Esophagus squamous epithelium (tissue), 5 donors: ENCODE measurements at regions not wholly inside any gene's neighbourhood (a gene's known extent, or its start where the extent isn't known, plus 50 kb on each side); places are given as distances from the start of the nearest gene placed in this dataset.

ENCODE experiments used
- DNase-seq: peaks from one replicate; lab custom pipeline; 2025; lab: John Stamatoyannopoulos, UW
- H3K27ac ChIP-seq, 4 donors: fragments of 200-600 bp; sonication (generic); one replicate each; pipeline ENCODE4 v1.5.1; 2016 to 2019; ENCODE audit warnings: mild to moderate bottlenecking in 1 of 4
- H3K27me3 ChIP-seq, 4 donors: fragments of 200-600 bp; sonication (generic); 1 replicate in 3 of 4; 2 replicates in 1 of 4; pipeline versions ENCODE4 v1.5.1 to v1.6.0; 2017 to 2021; ENCODE audit warnings: antibody characterized with exemption in 1 of 4
- H3K36me3 ChIP-seq, 3 donors: fragments of 200-600 bp; sonication (generic); one replicate each; pipeline ENCODE4 v1.5.1; 2016 to 2019
- H3K4me1 ChIP-seq, 3 donors: fragments of 200-600 bp; sonication (generic); one replicate each; pipeline ENCODE4 v1.5.1; 2017 to 2019
- H3K4me3 ChIP-seq, 4 donors: fragments of 200-600 bp; sonication (generic); 1 replicate in 3 of 4; 2 replicates in 1 of 4; pipeline ENCODE4 v1.5.1; 2016 to 2019; ENCODE audit warnings: mild to moderate bottlenecking in 2 of 4, moderate library complexity in 1 of 4
- H3K9me3 ChIP-seq, 3 donors: fragments of 200-600 bp; sonication (generic); one replicate each; pipeline ENCODE4 v1.5.1; 2016 to 2019
- POLR2A ChIP-seq, 4 donors: fragments of 450-650 bp; IDR thresholded peaks; one replicate each; pipeline ENCODE4 v1.6.1; 2017; ENCODE audit warnings: antibody characterized with exemption in 4 of 4, mild to moderate bottlenecking in 4 of 4, moderate library complexity in 3 of 4
- WGBS, 2 donors: methylation state at CpG; one replicate each; pipeline ENCODE4 v1.1.5; 2018; 5-methylcytosine and 5-hydroxymethylcytosine counted together
- intact Hi-C: fragments of 100-400 bp; cut with DNase I; formaldehyde crosslinking; loops from one replicate; pipeline ENCODE4 v1.15.0; 2022
- TF ChIP-seq, protein P1 (sequence below), 6 experiments: fragments of 450-650 bp in 4 of 6; fragments of 200-600 bp in 2 of 6; sonication (generic) in 2 of 6; IDR thresholded peaks; one replicate each; pipeline ENCODE4 v1.5.1; 2016 to 2019; ENCODE audit warnings: antibody characterized with exemption in 6 of 6, mild to moderate bottlenecking in 4 of 6, moderate library complexity in 4 of 6
- donor health status: DM: yes; HTN: yes; CAD: no.

DNA sequence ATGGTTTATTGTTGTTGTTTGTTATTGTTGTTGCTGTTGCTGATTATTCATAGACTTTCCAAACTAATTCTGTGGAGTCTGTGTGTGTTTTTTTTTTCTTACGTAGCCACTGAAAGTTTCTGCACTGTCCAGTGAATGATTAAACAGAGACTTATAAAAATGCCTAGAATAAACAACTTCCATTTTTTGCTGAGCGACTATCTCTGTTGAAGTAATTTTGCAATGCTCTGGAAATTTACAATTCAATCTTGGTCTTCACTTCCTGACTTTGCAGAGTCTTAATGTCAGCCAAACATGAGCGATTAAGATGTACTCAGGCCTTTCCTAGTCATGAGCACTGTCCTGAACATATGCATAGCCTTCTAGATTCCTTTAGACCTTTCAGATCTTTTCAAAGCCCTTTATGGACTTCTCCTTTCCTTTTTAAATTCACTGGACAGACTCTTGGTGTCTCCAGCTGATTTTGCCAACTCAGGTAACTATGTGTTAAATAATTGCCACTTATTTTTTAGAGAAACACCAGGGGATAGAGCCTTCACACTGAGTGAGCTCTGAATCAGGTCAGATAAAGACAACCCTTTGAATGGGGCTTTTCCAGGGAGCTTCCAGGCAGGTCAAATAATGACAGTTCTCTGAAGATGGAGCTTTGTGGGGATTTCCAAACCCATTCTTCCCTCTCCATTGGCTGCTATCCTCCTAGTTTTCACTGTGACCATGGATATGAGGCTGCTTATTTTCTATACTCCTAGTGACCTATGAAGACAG is 622.8 kb upstream of the EPHA7 start:
- TF ChIP-seq, protein P1, sequence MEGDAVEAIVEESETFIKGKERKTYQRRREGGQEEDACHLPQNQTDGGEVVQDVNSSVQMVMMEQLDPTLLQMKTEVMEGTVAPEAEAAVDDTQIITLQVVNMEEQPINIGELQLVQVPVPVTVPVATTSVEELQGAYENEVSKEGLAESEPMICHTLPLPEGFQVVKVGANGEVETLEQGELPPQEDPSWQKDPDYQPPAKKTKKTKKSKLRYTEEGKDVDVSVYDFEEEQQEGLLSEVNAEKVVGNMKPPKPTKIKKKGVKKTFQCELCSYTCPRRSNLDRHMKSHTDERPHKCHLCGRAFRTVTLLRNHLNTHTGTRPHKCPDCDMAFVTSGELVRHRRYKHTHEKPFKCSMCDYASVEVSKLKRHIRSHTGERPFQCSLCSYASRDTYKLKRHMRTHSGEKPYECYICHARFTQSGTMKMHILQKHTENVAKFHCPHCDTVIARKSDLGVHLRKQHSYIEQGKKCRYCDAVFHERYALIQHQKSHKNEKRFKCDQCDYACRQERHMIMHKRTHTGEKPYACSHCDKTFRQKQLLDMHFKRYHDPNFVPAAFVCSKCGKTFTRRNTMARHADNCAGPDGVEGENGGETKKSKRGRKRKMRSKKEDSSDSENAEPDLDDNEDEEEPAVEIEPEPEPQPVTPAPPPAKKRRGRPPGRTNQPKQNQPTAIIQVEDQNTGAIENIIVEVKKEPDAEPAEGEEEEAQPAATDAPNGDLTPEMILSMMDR (IDR thresholded peaks at IDR 0.05): no peak
- no peak for TF ChIP-seq POLR2A (IDR thresholded peaks at IDR 0.05)
- intact Hi-C loops: no loop called here
- Histone ChIP-seq H3K4me3 (no peak overlapping the region), H3K4me1 (no peaks in the 10 kb centered on the region), H3K9me3 (no peaks in the 10 kb centered on the region), H3K27me3 (no peaks in the 10 kb centered on the region), H3K36me3 (no peaks in the 10 kb centered on the region), H3K27ac (no peak overlapping the region)
- no peak for DNase-seq
- WGBS, 2 donors: 73 to 74% methylated on average over 3 of the region's 3 CpGs

DNA sequence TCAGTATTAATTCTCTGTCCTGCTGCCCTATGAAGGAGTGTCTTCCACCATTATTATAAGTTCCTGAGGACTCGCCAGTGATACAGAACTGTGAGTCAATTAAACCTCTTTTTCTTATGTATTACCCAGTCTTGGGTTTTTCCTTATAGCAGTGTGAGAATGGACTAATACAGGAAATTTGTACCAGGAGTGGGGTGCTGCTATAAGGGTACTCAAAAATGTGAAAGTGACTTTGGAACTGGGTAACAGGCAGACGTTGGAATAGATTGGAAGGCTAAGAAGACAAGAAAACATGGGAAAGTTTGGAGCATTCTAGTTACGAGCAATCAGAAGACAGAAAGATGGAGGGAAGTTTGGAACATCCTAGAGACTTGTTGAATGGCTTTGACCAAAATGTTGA is 616.7 kb upstream of the EPHA7 start:
- intact Hi-C loops: no loop called here
- no peak for DNase-seq
- peaks cover 0 to 6% (median 0%) of the 10 kb centered on the region in 3 donors for H3K9me3 ChIP-seq
- WGBS, 2 donors: 74 to 77% methylated on average over 3 of the region's 3 CpGs
- H3K27ac ChIP-seq: no peak overlapping the region
- no peaks in the 10 kb centered on the region for H3K27me3 ChIP-seq
- TF ChIP-seq, protein P1 (IDR thresholded peaks at IDR 0.05): no peak
- TF ChIP-seq POLR2A (IDR thresholded peaks at IDR 0.05): no peak
- H3K4me3 ChIP-seq: no peak overlapping the region
- no peaks in the 10 kb centered on the region for H3K4me1 ChIP-seq
- no peaks in the 10 kb centered on the region for H3K36me3 ChIP-seq

DNA sequence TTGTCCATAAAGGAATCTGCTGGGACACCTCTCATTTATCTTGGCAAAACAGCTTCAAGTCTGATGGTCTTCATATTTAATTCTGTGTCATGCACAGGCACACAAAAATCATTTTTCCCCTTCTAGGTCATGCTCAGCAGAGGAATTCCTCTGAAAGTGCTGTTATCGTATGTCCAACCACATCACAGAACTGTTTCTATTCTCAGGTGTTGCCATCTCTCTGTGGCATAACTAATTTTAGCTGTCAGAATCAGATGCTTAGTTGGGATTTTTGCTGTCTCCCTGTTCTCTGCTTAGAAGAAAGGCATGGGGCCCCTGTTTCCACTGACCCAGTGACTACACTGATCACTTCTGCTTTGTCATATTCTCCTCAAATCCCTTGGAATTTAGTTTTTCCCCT is 608.0 kb upstream of the EPHA7 start:
- H3K9me3 ChIP-seq: peaks cover 0 to 7% (median 7%) of the 10 kb centered on the region in 3 donors
- WGBS, 2 donors: 73 to 74% methylated on average over 1 of the region's 1 CpG
- no peak for DNase-seq
- H3K36me3 ChIP-seq: no peaks in the 10 kb centered on the region
- TF ChIP-seq POLR2A (IDR thresholded peaks at IDR 0.05): no peak
- TF ChIP-seq, protein P1 (IDR thresholded peaks at IDR 0.05): no peak
- intact Hi-C loops: no loop called here
- H3K27me3 ChIP-seq: no peaks in the 10 kb centered on the region
- H3K4me1 ChIP-seq: no peaks in the 10 kb centered on the region
- no peak overlapping the region for H3K4me3 ChIP-seq
- H3K27ac ChIP-seq: no peak overlapping the region

DNA sequence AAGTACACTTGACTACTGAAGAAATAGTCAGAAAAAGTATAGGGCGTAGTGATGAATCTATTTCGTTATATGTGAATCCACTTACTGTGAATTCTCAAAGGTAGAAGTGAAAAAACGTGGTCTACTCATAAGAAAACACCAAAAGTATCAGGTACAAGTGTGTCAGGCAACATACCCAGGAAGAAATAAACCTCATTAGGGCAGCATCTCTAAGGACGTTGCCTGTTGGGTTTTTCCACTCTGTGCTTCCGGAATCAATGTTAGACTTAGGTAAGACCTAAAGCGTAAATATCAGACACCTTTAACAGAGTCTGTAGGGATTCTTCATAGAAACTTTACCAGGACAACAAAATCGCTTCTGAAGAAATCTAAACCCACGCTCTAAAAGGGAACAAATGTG is 607.2 kb upstream of the EPHA7 start:
- intact Hi-C loops: no loop called here
- Histone ChIP-seq H3K27me3 (no peaks in the 10 kb centered on the region), H3K4me1 (no peaks in the 10 kb centered on the region), H3K9me3 (peaks cover 0 to 7% (median 7%) of the 10 kb centered on the region in 3 donors), H3K4me3 (no peak overlapping the region), H3K27ac (no peak overlapping the region), H3K36me3 (no peaks in the 10 kb centered on the region)
- 70 to 71% methylated on average over 8 of the region's 8 CpGs for WGBS, 2 donors
- no peak for DNase-seq
- TF ChIP-seq, protein P1 (IDR thresholded peaks at IDR 0.05): no peak
- TF ChIP-seq POLR2A (IDR thresholded peaks at IDR 0.05): no peak

DNA sequence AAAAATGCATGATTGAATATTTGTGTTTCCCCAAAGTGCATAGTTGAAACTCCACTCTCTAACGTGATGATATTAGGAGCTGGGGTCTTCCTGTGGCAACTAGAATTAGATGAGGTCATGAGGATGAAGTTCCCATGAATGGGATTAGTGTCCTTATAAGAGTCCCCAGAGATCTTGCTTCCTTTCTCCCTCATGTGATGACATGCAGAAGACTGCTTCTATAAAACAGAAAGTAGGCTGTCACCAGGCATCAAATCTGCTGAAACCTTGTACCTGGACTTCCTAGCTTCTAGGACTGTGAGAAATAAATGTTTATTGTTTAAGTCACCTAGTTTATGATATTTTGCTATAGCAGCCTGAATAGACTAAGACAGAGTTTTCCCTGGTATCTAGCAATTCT is 586.5 kb upstream of the EPHA7 start:
- intact Hi-C loops: no loop called here
- Histone ChIP-seq H3K4me1 (no peaks in the 10 kb centered on the region), H3K4me3 (no peak overlapping the region), H3K36me3 (no peaks in the 10 kb centered on the region), H3K9me3 (peaks cover 0 to 4% (median 0%) of the 10 kb centered on the region in 3 donors), H3K27ac (no peak overlapping the region), H3K27me3 (no peaks in the 10 kb centered on the region)
- TF ChIP-seq, protein P1 (IDR thresholded peaks at IDR 0.05): no peak
- TF ChIP-seq POLR2A (IDR thresholded peaks at IDR 0.05): no peak
- DNase-seq: no peak
- WGBS, 2 donors: 7 to 31% methylated on average over 1 of the region's 1 CpG
